ENCODE measurements at regions not wholly inside any gene's neighbourhood (a gene's known extent, or its start where the extent isn't known, plus 50 kb on each side); places are given as distances from the start of the nearest gene placed in this dataset.
"Not testable (repeated sequence)": the region's sequence is repeated elsewhere in the genome, so short reads cannot be mapped to it uniquely, and the experiment has no call there.

- DNase-seq (ENCODE audit: low read depth) = no peak
- no peak for TF ChIP-seq CTCF (IDR thresholded peaks at IDR 0.05; ENCODE audit: low read depth, low read length, missing control alignments)
Observed at GRCh38 chr2:16238786-16239185, 298.4 kb downstream of the MYCN start.

GRCh38 chr2:16238001-16238761 lies 297.8 kb downstream of the MYCN start:
- H3K4me3 ChIP-seq (ENCODE audit: low read depth, low read length) = no peak overlapping the region
- TF ChIP-seq CTCF (IDR thresholded peaks at IDR 0.05; ENCODE audit: low read depth, low read length, missing control alignments) = no peak
- DNase-seq (ENCODE audit: low read depth) = no peak

More at GRCh38 chr2:16238786-16239185, 298.4 kb downstream of the MYCN start:
- no peak overlapping the region for H3K4me3 ChIP-seq (ENCODE audit: low read depth, low read length)

- no peak overlapping the region for H3K4me3 ChIP-seq (ENCODE audit: low read depth, low read length)
- TF ChIP-seq CTCF (IDR thresholded peaks at IDR 0.05; ENCODE audit: low read depth, low read length, missing control alignments) = no peak
- no peak for DNase-seq (ENCODE audit: low read depth)
Observed at GRCh38 chr2:16235747-16236146, 295.4 kb downstream of the MYCN start.

- H3K4me3 ChIP-seq (ENCODE audit: low read depth, low read length); DNase-seq (ENCODE audit: low read depth): not testable (repeated sequence)
Observed at GRCh38 chr2:16235291-16235690, 294.9 kb downstream of the MYCN start.

GRCh38 chr2:16228951-16229350 lies 288.6 kb downstream of the MYCN start:
- TF ChIP-seq CTCF (IDR thresholded peaks at IDR 0.05; ENCODE audit: low read depth, low read length, missing control alignments) = no peak
- no peak overlapping the region for H3K4me3 ChIP-seq (ENCODE audit: low read depth, low read length)
- DNase-seq (ENCODE audit: low read depth) = no peak

GRCh38 chr2:16228471-16228870 lies 288.1 kb downstream of the MYCN start:
- no peak overlapping the region for H3K4me3 ChIP-seq (ENCODE audit: low read depth, low read length)
- no peak for TF ChIP-seq CTCF (IDR thresholded peaks at IDR 0.05; ENCODE audit: low read depth, low read length, missing control alignments)
- no peak for DNase-seq (ENCODE audit: low read depth)

- TF ChIP-seq CTCF (IDR thresholded peaks at IDR 0.05; ENCODE audit: low read depth, low read length, missing control alignments) = no peak
- DNase-seq (ENCODE audit: low read depth) = no peak
- no peak overlapping the region for H3K4me3 ChIP-seq (ENCODE audit: low read depth, low read length)
Observed at GRCh38 chr2:16227811-16228462, 287.6 kb downstream of the MYCN start.

Measured in GM12864 (cell line).